ENCODE measurements at regions not wholly inside any gene's neighbourhood (a gene's known extent, or its start where the extent isn't known, plus 50 kb on each side); places are given as distances from the start of the nearest gene placed in this dataset.

DNA sequence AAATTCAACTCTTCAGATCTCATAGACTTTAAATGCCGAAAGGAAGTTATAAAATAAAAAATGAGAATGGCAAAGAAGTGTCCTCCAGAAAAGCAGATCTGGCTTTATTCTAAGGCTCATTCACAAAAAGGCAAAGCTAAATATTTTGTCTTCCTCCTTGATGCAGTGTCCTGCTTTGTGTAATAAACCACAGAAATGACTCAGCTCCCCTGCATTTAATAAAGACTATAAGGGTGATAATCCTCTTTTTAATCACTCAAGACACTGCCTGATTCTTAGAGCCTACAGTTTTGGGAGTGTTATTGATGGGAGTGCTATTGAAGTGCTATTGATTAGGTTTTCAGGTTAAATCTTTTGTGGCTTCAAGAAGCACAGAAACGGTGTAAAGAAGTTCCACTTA lies 482.0 kb downstream of the PCDH20 start:
- Histone ChIP-seq H3K27ac (ENCODE audit: low read depth, low read length) (no peak overlapping the region), H3K9ac (ENCODE audit: low read length) (no peak overlapping the region), H3K4me1 (ENCODE audit: control insufficient read depth, insufficient read depth, low read length) (no peaks in the 10 kb centered on the region), H3K4me3 (ENCODE audit: low read length) (no peak overlapping the region), H3K36me3 (ENCODE audit: control insufficient read depth, insufficient read depth, low read length) (no peaks in the 10 kb centered on the region), H3K27me3 (ENCODE audit: control insufficient read depth, insufficient read depth, low read length) (no peaks in the 10 kb centered on the region)

DNA sequence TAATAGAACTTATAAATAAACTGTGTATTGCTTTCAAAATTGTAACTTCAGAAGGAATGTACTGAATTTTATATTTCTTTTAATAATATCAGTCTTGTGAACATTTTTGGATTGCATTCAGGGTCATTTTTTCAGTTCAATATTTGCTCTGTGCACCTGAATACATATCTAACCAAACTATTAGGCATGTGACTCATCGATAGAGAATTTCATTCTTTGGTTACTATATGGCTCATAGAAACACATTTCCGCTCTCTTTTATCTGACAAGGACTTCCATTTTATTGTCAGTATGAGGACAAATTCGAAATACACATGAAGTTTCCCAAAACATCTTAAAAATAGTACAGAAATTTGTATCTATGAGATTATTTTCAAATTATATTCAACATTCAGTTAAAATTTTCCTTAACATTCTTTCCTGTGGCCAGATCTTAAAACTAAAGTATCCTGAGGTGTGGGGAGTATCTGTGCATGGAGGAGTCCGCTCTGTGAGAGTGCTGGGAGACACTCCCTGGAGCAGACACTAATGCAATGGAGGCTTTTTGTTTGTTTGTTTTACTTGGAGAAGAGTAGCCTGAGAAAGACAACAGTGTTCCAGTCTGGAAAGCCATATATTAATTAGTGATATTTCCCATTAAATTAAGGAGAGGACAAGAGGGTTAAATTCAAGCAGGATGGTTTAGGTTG lies 483.6 kb downstream of the PCDH20 start:
- H3K9ac ChIP-seq (ENCODE audit: low read length): no peak overlapping the region
- H3K4me3 ChIP-seq (ENCODE audit: low read length): no peak overlapping the region
- no peak overlapping the region for H3K27ac ChIP-seq (ENCODE audit: low read depth, low read length)
- H3K36me3 ChIP-seq (ENCODE audit: control insufficient read depth, insufficient read depth, low read length): no peaks in the 10 kb centered on the region
- H3K27me3 ChIP-seq (ENCODE audit: control insufficient read depth, insufficient read depth, low read length): no peaks in the 10 kb centered on the region
- no peaks in the 10 kb centered on the region for H3K4me1 ChIP-seq (ENCODE audit: control insufficient read depth, insufficient read depth, low read length)

DNA sequence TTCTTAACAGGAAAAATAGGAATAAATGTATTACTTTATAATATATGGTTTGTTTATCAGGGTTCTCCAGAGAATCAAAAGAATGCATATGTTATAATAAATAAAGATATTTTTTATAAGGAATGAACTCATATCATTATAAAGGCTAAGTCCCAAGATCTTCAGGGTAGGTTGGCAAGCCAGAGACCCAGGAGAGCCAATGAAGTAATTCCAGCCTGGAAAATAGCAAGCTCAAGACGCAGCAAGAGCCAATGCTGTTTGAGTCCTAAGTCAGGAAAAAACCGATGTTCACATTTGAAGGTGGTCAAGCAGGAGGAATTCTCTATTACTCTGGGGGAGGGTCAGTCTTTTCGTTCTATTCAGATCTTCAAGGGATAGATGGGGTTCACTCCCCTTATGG lies 490.0 kb downstream of the PCDH20 start:
- H3K36me3 ChIP-seq (ENCODE audit: control insufficient read depth, insufficient read depth, low read length): no peaks in the 10 kb centered on the region

DNA sequence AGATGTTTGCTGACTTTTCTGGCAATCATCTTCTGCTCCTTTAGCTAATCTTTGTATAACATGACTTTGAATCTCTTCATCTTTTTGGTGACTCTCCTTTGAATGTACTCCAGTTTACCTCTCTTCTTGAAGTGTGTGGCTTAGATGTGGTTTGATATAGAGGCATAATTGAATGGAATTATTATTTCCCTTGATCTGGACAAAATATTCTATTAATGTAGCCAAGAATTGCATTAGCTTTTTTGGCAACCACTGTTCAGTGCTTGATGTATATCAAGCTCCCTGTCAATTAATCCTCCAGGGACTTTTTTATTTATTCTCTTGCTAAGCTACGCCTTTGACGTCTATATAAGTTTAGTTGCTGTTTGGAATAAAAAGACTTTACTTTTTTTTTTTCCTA lies 490.8 kb downstream of the PCDH20 start:
- Histone ChIP-seq H3K4me3 (ENCODE audit: low read length) (no peak overlapping the region), H3K4me1 (ENCODE audit: control insufficient read depth, insufficient read depth, low read length) (no peaks in the 10 kb centered on the region), H3K27me3 (ENCODE audit: control insufficient read depth, insufficient read depth, low read length) (no peaks in the 10 kb centered on the region), H3K36me3 (ENCODE audit: control insufficient read depth, insufficient read depth, low read length) (no peaks in the 10 kb centered on the region), H3K27ac (ENCODE audit: low read depth, low read length) (no peak overlapping the region), H3K9ac (ENCODE audit: low read length) (no peak overlapping the region)

More for the DNA sequence above, 490.0 kb downstream of the PCDH20 start:
- Histone ChIP-seq H3K4me3 (ENCODE audit: low read length) (no peak overlapping the region), H3K4me1 (ENCODE audit: control insufficient read depth, insufficient read depth, low read length) (no peaks in the 10 kb centered on the region), H3K27me3 (ENCODE audit: control insufficient read depth, insufficient read depth, low read length) (no peaks in the 10 kb centered on the region), H3K27ac (ENCODE audit: low read depth, low read length) (no peak overlapping the region), H3K9ac (ENCODE audit: low read length) (no peak overlapping the region)

DNA sequence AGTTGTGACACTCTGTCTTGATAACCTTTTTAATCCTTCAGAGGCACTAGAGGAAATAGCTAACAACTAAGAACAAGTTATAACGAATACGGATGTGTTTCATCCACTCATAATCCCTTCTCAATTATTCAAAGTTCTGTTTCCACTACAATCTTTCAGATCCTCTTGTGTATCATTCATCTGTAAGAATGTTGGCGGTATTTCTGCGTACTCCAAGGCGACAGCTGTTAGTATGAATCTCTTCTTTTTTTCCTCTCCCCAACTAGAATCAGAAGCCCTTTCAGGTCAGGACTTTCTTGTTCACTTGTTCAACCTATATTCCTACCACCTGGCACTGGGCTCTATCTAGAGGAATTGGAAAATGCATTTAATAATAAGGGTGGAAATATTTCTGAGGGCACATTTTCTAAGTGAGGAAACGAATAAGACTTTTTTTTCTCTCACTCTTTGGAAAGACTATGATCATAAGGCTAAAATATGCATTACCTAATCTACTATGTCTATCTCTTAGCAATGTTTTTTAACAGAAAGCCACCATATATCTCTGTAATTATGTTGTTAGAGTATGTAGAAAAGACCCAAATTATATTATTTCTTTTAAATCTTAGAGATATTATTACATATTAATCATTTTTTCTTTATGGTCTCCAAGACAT lies 492.9 kb downstream of the PCDH20 start:
- Histone ChIP-seq H3K4me3 (ENCODE audit: low read length) (no peak overlapping the region), H3K9ac (ENCODE audit: low read length) (no peak overlapping the region), H3K36me3 (ENCODE audit: control insufficient read depth, insufficient read depth, low read length) (no peaks in the 10 kb centered on the region)

DNA sequence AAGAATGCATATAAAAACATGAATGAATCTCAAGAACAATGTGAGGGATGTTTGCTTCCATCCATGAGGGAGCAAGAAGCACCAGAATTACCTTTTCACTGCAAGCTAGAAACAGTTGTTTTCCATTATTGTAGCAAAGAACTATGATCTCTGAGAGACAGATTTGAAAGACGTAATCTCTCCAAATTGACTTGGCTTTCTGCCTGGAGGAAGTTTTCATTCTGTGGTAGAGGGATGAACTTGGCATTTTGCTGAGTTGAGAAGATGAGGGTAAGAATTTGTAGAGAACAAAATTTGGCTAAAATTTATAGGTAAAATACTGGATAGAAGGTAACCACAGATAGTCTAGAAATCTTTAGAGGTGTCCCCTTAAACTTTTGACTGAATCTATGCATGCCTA lies 496.8 kb downstream of the TDRD3 start:
- Histone ChIP-seq H3K9ac (ENCODE audit: low read length) (no peak overlapping the region), H3K27me3 (ENCODE audit: control insufficient read depth, insufficient read depth, low read length) (no peaks in the 10 kb centered on the region), H3K27ac (ENCODE audit: low read depth, low read length) (no peak overlapping the region)

More for the DNA sequence above, 492.9 kb downstream of the PCDH20 start:
- no peaks in the 10 kb centered on the region for H3K4me1 ChIP-seq (ENCODE audit: control insufficient read depth, insufficient read depth, low read length)
- H3K27me3 ChIP-seq (ENCODE audit: control insufficient read depth, insufficient read depth, low read length): no peaks in the 10 kb centered on the region
- H3K27ac ChIP-seq (ENCODE audit: low read depth, low read length): no peak overlapping the region

DNA sequence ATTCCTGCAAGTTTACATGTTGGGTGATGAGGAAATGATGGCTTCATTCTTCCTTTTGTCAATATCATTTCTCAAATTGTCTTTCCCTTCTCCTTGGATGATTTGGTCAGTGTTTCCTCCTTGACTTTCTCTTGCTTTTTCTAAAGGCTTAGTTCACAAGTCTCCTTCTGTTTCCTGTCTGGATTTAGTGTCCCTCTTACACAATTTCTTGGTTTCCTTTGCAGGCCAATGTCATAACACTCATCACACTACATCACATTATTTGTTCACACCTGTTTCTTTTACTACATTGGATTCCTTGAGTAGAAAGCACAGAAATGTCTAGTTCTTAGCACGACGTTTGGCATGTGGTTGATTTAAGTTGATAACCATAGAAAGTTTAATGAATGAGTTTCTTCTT lies 490.7 kb downstream of the TDRD3 start:
- Histone ChIP-seq H3K4me1 (ENCODE audit: control insufficient read depth, insufficient read depth, low read length) (no peaks in the 10 kb centered on the region), H3K27ac (ENCODE audit: low read depth, low read length) (no peak overlapping the region)

More for the DNA sequence above, 496.8 kb downstream of the TDRD3 start:
- Histone ChIP-seq H3K4me3 (ENCODE audit: low read length) (no peak overlapping the region), H3K36me3 (ENCODE audit: control insufficient read depth, insufficient read depth, low read length) (no peaks in the 10 kb centered on the region), H3K4me1 (ENCODE audit: control insufficient read depth, insufficient read depth, low read length) (no peaks in the 10 kb centered on the region)

DNA sequence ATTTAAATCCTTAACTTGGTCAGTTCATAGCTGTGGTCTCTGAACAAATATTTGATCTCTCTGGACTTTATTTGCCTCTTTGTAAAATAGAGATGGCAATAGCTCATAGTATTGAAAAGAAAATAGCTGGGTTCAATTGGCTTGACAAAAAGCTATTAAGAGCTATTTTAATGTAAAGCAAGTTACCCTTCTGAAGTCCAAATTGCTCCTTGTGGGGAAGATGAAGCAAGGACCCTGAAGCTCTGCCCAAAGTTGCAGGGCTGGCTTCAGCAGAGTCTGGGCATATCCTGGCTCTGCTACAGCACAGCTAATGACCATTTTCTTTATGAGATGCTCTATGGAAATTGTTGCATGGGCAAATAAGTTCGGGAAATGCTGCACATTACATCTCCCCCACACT lies 484.5 kb downstream of the TDRD3 start:
- H3K4me3 ChIP-seq (ENCODE audit: low read length): no peak overlapping the region
- no peak overlapping the region for H3K9ac ChIP-seq (ENCODE audit: low read length)
- H3K36me3 ChIP-seq (ENCODE audit: control insufficient read depth, insufficient read depth, low read length): no peaks in the 10 kb centered on the region
- no peak overlapping the region for H3K27ac ChIP-seq (ENCODE audit: low read depth, low read length)
- H3K4me1 ChIP-seq (ENCODE audit: control insufficient read depth, insufficient read depth, low read length): no peaks in the 10 kb centered on the region
- no peaks in the 10 kb centered on the region for H3K27me3 ChIP-seq (ENCODE audit: control insufficient read depth, insufficient read depth, low read length)

More for the DNA sequence above, 490.7 kb downstream of the TDRD3 start:
- no peaks in the 10 kb centered on the region for H3K36me3 ChIP-seq (ENCODE audit: control insufficient read depth, insufficient read depth, low read length)
- H3K4me3 ChIP-seq (ENCODE audit: low read length): no peak overlapping the region
- no peaks in the 10 kb centered on the region for H3K27me3 ChIP-seq (ENCODE audit: control insufficient read depth, insufficient read depth, low read length)
- no peak overlapping the region for H3K9ac ChIP-seq (ENCODE audit: low read length)

DNA sequence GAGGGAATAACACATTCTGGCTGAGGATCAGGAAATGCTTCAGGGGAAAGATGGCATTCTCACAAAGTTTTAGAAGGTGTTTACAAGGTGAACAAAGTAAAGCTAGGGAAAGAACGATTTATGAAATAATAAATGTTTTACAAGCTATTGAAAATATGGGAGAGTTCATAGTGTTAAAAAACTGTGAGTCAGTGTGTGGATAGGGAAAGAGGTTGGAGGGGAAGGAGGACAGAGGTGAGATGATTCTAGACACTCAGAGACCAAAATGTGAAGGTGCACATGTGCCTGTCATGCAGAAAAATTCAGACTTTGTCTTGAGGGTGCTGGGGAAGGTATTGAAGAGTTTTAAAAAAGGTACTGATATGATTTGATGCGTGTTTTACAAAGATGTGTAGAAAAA lies 476.1 kb downstream of the TDRD3 start:
- no peaks in the 10 kb centered on the region for H3K27me3 ChIP-seq (ENCODE audit: control insufficient read depth, insufficient read depth, low read length)
- no peak overlapping the region for H3K9ac ChIP-seq (ENCODE audit: low read length)
- H3K27ac ChIP-seq (ENCODE audit: low read depth, low read length): no peak overlapping the region
- no peak overlapping the region for H3K4me3 ChIP-seq (ENCODE audit: low read length)
- H3K36me3 ChIP-seq (ENCODE audit: control insufficient read depth, insufficient read depth, low read length): no peaks in the 10 kb centered on the region
- no peaks in the 10 kb centered on the region for H3K4me1 ChIP-seq (ENCODE audit: control insufficient read depth, insufficient read depth, low read length)

DNA sequence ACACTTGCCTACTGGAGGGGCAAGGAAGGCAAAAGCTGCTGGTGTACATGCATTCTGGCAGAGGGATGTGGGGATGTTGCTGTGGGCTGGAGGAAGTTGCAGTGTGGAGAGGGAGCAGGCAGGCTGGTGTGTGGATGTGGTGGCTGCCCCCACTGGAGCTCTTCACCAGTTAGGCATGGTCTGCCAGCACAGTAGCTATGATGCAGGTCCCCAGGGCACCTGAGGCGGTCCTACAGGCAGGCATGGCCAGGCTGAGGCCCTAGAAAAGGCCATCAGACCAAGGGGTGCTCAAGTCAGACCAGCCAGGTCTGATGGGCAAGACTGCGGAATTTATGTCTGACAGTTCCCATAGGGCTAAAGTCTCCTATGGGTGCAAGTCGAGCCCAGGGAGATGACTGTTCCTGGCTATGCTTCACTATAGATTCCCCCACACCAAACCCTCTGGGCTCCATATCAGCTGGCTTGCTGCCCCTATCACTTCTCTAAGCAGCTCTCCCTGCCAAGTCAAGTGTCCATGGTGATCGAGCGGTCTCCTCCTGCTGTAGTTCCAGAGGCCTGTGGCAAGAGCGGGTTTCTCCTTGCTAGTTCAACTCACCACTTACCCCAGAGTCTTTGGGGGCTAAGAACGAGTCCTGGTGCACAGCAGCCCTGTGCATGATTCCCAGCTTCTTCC lies 473.1 kb downstream of the TDRD3 start:
- Histone ChIP-seq H3K4me3 (ENCODE audit: low read length) (no peak overlapping the region), H3K27me3 (ENCODE audit: control insufficient read depth, insufficient read depth, low read length) (no peaks in the 10 kb centered on the region), H3K4me1 (ENCODE audit: control insufficient read depth, insufficient read depth, low read length) (no peaks in the 10 kb centered on the region), H3K36me3 (ENCODE audit: control insufficient read depth, insufficient read depth, low read length) (no peaks in the 10 kb centered on the region), H3K27ac (ENCODE audit: low read depth, low read length) (no peak overlapping the region), H3K9ac (ENCODE audit: low read length) (no peak overlapping the region)

DNA sequence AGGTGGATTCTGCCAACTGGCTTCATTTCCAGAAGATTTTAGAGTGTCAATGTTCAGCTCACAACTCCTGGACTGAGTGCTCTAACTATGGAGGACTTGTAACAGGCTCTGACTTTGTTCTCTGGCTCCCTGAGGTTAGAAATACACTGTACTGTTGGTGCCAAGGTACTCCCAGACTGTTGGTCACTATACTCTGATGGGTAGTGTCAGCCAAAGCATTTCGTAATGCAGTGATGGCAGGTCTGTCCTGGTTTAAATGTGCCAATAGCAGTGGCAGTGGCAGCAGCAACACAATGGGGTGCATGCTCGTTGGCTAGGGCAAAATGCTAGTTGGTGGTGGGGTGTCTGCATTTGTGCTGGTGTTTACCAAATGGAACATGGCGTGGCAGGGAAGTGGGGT lies 472.2 kb downstream of the TDRD3 start:
- H3K36me3 ChIP-seq (ENCODE audit: control insufficient read depth, insufficient read depth, low read length): no peaks in the 10 kb centered on the region
- H3K27ac ChIP-seq (ENCODE audit: low read depth, low read length): no peak overlapping the region
- H3K9ac ChIP-seq (ENCODE audit: low read length): no peak overlapping the region
- no peaks in the 10 kb centered on the region for H3K4me1 ChIP-seq (ENCODE audit: control insufficient read depth, insufficient read depth, low read length)
- no peaks in the 10 kb centered on the region for H3K27me3 ChIP-seq (ENCODE audit: control insufficient read depth, insufficient read depth, low read length)
- H3K4me3 ChIP-seq (ENCODE audit: low read length): no peak overlapping the region

DNA sequence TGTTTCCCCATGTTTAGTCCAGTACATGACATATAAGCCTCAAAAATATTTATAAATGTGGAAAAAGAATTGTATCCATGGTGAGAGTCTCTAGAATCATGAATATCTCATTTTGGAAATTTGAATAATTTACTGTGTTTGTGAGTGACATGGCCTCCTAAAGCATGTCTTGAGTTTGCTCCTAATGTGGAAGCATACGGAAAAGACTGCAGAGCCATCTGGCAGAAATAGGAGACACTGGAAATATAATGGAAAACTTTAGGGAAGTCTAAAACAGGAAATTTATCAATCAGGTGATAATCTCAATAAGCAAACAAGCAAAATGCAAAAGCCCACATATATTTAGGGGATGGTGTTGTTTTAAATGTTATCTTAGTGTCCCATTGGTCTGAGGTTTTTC lies 465.0 kb downstream of the TDRD3 start:
- no peak overlapping the region for H3K9ac ChIP-seq (ENCODE audit: low read length)
- no peak overlapping the region for H3K4me3 ChIP-seq (ENCODE audit: low read length)
- H3K27ac ChIP-seq (ENCODE audit: low read depth, low read length): no peak overlapping the region
- no peaks in the 10 kb centered on the region for H3K4me1 ChIP-seq (ENCODE audit: control insufficient read depth, insufficient read depth, low read length)
- no peaks in the 10 kb centered on the region for H3K27me3 ChIP-seq (ENCODE audit: control insufficient read depth, insufficient read depth, low read length)
- H3K36me3 ChIP-seq (ENCODE audit: control insufficient read depth, insufficient read depth, low read length): no peaks in the 10 kb centered on the region

All from rectal smooth muscle tissue (tissue), 1 donor.